LNCAP (cell line): ENCODE measurements at regions not wholly inside any gene's neighbourhood (a gene's known extent, or its start where the extent isn't known, plus 50 kb on each side); places are given as distances from the start of the nearest gene placed in this dataset.
A peak's percentile ranks its signal among the peaks of the same experiment; 100 is the strongest.

Experiments used
- TF ChIP-seq, protein P1 (sequence below): fragments of 450-650 bp; IDR thresholded peaks from 2 replicates; pipeline ENCODE4 v1.5.1; 2017; ENCODE audit warnings: mild to moderate bottlenecking

DNA sequence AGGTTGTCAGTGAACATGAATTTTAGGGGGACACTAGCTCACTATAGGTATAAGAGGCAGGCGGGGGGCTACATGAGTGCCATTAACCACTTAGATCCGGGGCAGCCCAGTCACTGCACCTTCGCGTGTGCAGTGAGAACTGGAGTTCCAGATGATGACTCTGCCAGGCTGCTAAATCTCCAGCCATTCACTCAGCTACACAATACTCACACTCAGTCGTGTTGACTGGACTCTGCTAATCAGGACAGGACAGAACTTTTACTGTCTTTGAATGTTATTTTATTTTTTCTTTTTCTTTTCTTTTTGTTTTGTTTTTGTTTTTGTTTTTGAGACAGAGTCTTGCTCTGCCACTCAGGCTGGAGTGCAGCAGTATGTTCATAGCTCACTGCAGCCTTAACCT is 465.6 kb downstream of the AACS start:
- TF ChIP-seq, protein P1, sequence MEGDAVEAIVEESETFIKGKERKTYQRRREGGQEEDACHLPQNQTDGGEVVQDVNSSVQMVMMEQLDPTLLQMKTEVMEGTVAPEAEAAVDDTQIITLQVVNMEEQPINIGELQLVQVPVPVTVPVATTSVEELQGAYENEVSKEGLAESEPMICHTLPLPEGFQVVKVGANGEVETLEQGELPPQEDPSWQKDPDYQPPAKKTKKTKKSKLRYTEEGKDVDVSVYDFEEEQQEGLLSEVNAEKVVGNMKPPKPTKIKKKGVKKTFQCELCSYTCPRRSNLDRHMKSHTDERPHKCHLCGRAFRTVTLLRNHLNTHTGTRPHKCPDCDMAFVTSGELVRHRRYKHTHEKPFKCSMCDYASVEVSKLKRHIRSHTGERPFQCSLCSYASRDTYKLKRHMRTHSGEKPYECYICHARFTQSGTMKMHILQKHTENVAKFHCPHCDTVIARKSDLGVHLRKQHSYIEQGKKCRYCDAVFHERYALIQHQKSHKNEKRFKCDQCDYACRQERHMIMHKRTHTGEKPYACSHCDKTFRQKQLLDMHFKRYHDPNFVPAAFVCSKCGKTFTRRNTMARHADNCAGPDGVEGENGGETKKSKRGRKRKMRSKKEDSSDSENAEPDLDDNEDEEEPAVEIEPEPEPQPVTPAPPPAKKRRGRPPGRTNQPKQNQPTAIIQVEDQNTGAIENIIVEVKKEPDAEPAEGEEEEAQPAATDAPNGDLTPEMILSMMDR, result no peak

GRCh38 chr12:125531574-125531973 is 466.3 kb downstream of the AACS start:
- TF ChIP-seq, protein P1, result no peak

DNA sequence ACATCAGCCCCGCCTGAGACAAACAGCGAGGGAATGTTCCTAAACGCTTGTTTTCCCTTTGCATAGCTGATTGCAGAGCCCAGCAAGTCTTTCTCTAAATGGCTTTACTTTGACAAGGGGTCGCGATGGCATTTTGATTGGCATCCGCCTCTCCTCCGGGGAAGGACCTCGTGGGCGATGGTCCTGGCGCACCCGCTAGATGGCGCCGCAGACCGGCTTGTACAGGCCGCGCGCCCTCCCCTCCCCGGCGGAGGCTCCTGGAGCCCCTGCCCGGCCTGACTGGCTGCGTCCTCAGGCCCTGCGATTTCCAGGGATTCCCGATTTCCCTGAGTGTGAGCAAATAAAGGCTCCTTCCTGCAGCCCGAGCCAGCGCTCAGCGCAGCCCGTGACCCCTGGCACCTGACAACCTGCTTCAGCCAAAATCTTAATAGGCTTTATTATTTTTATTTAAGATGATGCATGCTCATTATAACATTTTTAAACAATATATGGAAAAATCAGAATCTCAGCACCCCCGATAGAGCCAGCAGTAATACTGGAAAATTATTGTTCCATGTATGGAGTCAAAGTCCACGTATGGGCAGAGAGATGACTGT is 468.3 kb downstream of the AACS start:
- TF ChIP-seq, protein P1, result peak; percentile 93

DNA sequence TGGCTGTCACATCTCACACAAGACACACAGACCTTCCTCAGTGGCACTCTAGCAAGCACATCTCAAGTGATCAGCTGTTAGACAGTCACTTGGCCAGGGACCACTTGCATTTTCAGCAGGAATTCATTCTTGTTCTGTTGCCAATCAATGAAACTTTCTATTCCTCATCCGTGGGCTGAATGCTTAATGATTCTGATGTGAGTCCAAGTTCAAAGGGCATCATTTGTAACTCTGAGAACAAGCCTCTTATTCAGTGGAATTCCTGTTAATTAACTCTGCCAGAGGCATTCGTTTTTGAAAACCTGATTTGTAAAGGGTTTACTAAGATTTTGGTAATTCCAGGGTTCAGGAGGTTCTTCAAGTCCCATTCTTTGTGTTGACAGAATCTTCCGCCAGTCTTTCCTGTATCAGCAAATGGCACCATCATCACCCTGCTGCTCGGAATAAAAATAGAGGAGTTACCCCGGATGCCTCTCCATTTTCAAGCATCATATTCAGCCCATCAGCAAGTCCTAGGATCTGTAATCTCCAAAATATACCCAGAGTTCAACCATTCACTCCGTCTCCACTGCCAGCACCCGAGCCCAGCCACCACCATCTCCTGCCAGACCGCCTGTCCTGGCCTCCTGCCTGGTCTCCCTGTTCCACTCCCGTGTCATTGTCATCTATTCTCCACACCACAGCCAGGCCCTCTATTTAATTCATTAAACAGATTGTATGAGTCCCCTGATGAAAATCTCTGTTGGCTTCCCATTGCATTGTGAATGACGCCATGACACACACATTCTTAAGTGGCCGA is 473.4 kb downstream of the AACS start:
- TF ChIP-seq, protein P1, result no peak

GRCh38 chr12:125540580-125541204 is 475.5 kb downstream of the AACS start:
- TF ChIP-seq, protein P1, result no peak

DNA sequence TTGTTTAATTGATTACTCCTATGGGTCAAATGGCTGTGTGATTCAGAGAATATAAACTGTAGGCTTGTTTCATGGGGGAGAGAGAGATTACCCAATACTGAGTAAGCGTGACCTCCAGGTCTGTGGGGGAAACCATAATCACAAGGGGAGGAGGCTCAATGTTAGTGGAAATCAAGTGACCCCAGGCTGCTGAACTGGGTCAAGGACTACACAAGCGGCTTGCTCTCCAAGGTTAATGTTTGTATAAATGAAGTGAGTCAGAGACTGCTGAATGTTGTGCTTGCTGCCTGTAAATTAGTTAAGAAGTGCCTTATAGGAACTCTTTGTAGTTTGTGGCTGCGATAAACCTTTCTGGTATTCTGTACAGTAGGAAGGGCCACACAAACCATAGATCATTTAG is 479.7 kb downstream of the AACS start:
- TF ChIP-seq, protein P1, result no peak

- TF ChIP-seq, protein P1, result no peak
These were observed 483.9 kb downstream of the AACS start for GRCh38 chr12:125549171-125549570.
